Activated T-cell treated with anti-CD3 and anti-CD28 coated beads, Interleukin-2, amount 50 U/mL, for 24 hours (primary cell): ENCODE measurements at regions not wholly inside any gene's neighbourhood (a gene's known extent, or its start where the extent isn't known, plus 50 kb on each side); places are given as distances from the start of the nearest gene placed in this dataset.

Source experiments
- DNase-seq: peaks from one replicate; pipeline ENCODE4 v3.0.0-alpha.2; 2020
- H3K27ac Mint-ChIP-seq: 2 replicates; pipeline ENCODE4 v1.8.0; 2020; ENCODE audit warnings: mild to moderate bottlenecking, mixed read lengths
- H3K27me3 Mint-ChIP-seq: 2 replicates; pipeline ENCODE4 v1.8.0; 2020; ENCODE audit warnings: mixed read lengths
- H3K36me3 Mint-ChIP-seq: 2 replicates; pipeline ENCODE4 v1.8.0; 2020; ENCODE audit warnings: low read depth, mixed read lengths
- H3K4me1 Mint-ChIP-seq: 2 replicates; pipeline ENCODE4 v1.8.0; 2020; ENCODE audit warnings: low read depth, mixed read lengths
- H3K4me3 Mint-ChIP-seq: 2 replicates; pipeline ENCODE4 v1.8.0; 2020; ENCODE audit warnings: mild to moderate bottlenecking, moderate library complexity, mixed read lengths
- H3K9me3 Mint-ChIP-seq: 2 replicates; pipeline ENCODE4 v1.8.0; 2020; ENCODE audit warnings: mixed read lengths

DNA sequence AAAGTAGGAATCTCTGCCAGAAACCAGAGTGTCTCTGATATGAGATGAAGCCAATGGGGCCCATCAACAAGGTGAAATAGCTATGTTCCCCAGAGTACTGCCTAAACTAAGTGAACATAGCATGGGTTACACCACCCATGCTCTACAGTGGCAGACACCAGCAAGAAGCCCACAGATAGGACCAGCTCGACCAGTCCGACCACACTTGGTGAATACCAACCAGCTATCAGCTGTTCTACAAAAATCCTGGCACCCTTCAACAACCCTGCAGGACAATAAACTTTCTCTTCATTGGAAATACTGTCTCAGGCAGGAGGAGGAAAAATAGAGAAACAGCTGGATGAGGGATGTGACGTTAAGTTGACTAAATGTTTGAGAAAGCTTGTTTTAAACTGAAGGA lies 311.4 kb downstream of the EPM2A start:
- Mint-ChIP-seq H3K4me1 (no peaks in the 10 kb centered on the region), H3K4me3 (no peak overlapping the region), H3K27ac (no peak overlapping the region), H3K27me3 (peaks cover 2% of the 10 kb centered on the region), H3K9me3 (no peaks in the 10 kb centered on the region), H3K36me3 (no peaks in the 10 kb centered on the region)
- no peak for DNase-seq

DNA sequence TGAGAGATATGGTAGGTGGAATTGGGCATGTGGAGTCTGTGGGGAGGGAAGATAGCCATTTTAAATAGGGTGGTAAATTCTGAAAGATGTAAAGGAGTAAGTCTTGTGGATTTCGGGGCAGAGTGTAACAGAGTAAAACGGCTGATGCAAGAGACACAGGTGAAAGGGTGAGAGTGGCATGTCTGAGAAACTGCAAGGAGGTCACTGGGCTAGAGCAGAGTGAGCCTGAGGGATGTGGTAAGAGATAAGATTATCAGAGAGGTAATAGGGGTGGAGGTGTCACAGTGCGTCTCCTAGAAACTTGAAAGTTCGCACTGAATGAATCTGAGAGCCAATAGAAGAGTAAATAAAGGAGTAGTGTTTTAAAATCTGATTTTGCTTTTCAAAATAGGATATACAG lies 308.1 kb downstream of the EPM2A start:
- no peak for DNase-seq
- Mint-ChIP-seq H3K27me3 (peaks cover 2% of the 10 kb centered on the region), H3K9me3 (no peaks in the 10 kb centered on the region), H3K36me3 (no peaks in the 10 kb centered on the region), H3K4me3 (no peak overlapping the region), H3K4me1 (no peaks in the 10 kb centered on the region), H3K27ac (no peak overlapping the region)

- Mint-ChIP-seq H3K27me3 (no peaks in the 10 kb centered on the region), H3K4me3 (no peak overlapping the region), H3K4me1 (no peaks in the 10 kb centered on the region), H3K9me3 (no peaks in the 10 kb centered on the region), H3K36me3 (no peaks in the 10 kb centered on the region), H3K27ac (no peak overlapping the region)
- DNase-seq = no peak
Measured at GRCh38 chr6:145428706-145429105, 306.6 kb downstream of the EPM2A start.

DNA sequence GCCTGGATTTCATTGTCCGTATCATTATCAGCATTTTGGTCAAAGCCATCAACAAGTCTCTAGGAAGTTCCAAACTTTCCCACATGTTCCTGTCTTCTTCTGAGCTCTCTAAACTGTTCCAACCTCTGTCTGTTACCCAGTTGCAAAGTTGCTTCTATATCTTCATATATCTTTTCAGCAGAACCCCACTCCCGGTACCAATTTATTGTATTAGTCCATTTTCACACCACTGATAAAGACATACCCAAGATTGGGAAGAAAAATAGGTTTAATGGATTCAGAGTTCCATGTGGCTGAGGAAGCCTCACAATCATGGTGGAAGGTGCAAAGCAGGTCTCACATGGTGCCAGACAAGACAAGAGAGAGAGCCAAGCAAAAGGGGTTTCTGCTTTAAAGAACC lies 293.2 kb downstream of the EPM2A start:
- no peak for DNase-seq
- peaks cover 24% of the 10 kb centered on the region for H3K9me3 Mint-ChIP-seq
- H3K27me3 Mint-ChIP-seq = peaks cover 4% of the 10 kb centered on the region
- no peaks in the 10 kb centered on the region for H3K36me3 Mint-ChIP-seq
- H3K4me1 Mint-ChIP-seq = no peaks in the 10 kb centered on the region
- no peak overlapping the region for H3K4me3 Mint-ChIP-seq
- no peak overlapping the region for H3K27ac Mint-ChIP-seq

DNA sequence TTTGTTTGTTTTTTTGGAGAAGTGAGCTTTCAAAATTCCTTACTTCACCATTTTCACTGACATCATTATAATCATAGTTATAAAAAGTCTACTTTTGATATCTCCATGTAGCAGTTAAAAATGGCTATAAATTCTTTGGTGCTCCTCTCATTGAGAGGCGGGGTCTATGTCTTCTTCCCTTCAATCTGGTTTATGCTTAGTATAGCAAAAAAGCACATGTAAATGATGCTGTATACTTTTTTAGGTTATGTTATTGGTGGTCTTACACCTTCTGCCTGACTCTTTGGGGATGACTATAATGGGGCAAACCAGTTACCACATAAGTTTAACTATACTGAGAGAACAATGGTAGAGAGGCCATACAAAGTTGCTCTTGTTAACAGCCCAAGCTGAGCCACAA lies 289.6 kb downstream of the EPM2A start:
- Mint-ChIP-seq H3K36me3 (no peaks in the 10 kb centered on the region), H3K4me3 (no peak overlapping the region), H3K27ac (no peak overlapping the region), H3K27me3 (peaks cover 3% of the 10 kb centered on the region), H3K9me3 (peaks cover 22% of the 10 kb centered on the region), H3K4me1 (no peaks in the 10 kb centered on the region)
- no peak for DNase-seq

- Mint-ChIP-seq H3K4me3 (no peak overlapping the region), H3K27ac (no peak overlapping the region), H3K9me3 (peaks cover 7% of the 10 kb centered on the region), H3K27me3 (no peaks in the 10 kb centered on the region), H3K36me3 (no peaks in the 10 kb centered on the region), H3K4me1 (no peaks in the 10 kb centered on the region)
- DNase-seq = no peak
Measured at GRCh38 chr6:145451029-145451428, 284.3 kb downstream of the EPM2A start.

DNA sequence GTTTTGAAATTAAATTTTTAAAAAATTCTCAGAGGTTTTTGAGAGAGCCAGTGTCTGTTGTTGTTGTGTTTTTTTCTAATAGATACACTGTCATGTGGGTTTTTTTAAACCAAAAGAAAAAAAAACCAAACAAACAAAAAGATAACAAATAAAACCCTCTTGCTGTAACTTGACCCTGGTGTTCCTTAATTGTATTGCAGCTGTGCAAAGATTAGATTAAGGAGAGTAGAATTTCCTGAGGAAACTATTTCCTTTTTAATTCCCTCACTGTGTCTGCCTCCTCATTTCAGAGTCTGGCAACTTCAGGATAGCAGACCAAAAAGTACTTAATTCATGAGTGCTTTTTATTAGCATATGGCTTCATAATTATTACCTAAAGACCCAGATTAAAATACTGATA lies 281.9 kb downstream of the EPM2A start:
- H3K4me1 Mint-ChIP-seq = no peaks in the 10 kb centered on the region
- H3K4me3 Mint-ChIP-seq = no peak overlapping the region
- no peaks in the 10 kb centered on the region for H3K27me3 Mint-ChIP-seq
- H3K27ac Mint-ChIP-seq = no peak overlapping the region
- DNase-seq = no peak
- no peaks in the 10 kb centered on the region for H3K9me3 Mint-ChIP-seq
- H3K36me3 Mint-ChIP-seq = no peaks in the 10 kb centered on the region

GRCh38 chr6:145454006-145454405 lies 281.3 kb downstream of the EPM2A start:
- Mint-ChIP-seq H3K9me3 (no peaks in the 10 kb centered on the region), H3K36me3 (no peaks in the 10 kb centered on the region), H3K4me1 (no peaks in the 10 kb centered on the region)

DNA sequence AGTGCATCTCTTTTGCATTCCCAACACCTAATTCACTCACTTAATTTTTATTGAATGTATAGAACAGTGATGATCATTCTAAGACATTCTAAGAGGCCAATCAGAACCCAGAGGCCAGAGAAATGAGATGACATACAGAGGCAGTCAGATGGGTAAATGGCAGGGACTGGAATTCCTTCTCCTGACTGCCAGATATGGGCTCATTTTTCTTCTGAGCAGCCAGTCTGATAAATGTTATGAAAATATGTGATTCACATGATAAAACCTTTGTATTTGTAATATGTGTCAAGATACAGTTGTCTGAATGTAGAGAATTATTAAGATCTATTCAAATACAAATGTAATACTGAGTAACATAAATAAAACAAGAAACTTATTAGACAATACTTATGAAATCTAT lies 277.8 kb downstream of the EPM2A start:
- H3K4me3 Mint-ChIP-seq = no peak overlapping the region
- H3K27me3 Mint-ChIP-seq = no peaks in the 10 kb centered on the region
- H3K9me3 Mint-ChIP-seq = no peaks in the 10 kb centered on the region
- H3K4me1 Mint-ChIP-seq = no peaks in the 10 kb centered on the region
- no peaks in the 10 kb centered on the region for H3K36me3 Mint-ChIP-seq
- DNase-seq = no peak
- H3K27ac Mint-ChIP-seq = no peak overlapping the region

More at GRCh38 chr6:145454006-145454405, 281.3 kb downstream of the EPM2A start:
- no peaks in the 10 kb centered on the region for H3K27me3 Mint-ChIP-seq
- no peak overlapping the region for H3K27ac Mint-ChIP-seq
- no peak for DNase-seq
- no peak overlapping the region for H3K4me3 Mint-ChIP-seq

DNA sequence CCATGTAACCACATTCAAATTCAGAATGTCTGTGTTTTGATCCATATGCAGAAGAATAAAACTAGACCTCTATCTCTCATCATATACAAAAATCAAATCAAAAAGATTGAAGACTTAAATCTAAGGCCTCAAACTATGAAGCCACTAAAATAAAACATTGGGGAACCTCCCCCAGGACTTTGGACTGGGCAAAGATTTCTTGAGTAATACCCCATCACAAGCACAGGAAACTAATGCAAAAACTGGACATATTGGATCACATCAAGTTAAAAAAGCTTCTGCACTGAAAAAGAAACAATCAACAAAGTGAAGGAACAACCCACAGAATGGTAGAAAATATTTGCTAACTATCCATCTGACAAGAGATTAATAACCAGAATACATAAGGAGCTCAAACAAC lies 266.8 kb downstream of the EPM2A start:
- no peak for DNase-seq
- H3K4me3 Mint-ChIP-seq = no peak overlapping the region
- no peak overlapping the region for H3K27ac Mint-ChIP-seq
- no peaks in the 10 kb centered on the region for H3K4me1 Mint-ChIP-seq
- H3K27me3 Mint-ChIP-seq = no peaks in the 10 kb centered on the region
- peaks cover 5% of the 10 kb centered on the region for H3K9me3 Mint-ChIP-seq
- no peaks in the 10 kb centered on the region for H3K36me3 Mint-ChIP-seq

GRCh38 chr6:145469021-145469420 lies 266.3 kb downstream of the EPM2A start:
- Mint-ChIP-seq H3K4me1 (no peaks in the 10 kb centered on the region), H3K4me3 (no peak overlapping the region), H3K36me3 (no peaks in the 10 kb centered on the region), H3K27me3 (no peaks in the 10 kb centered on the region), H3K9me3 (peaks cover 5% of the 10 kb centered on the region), H3K27ac (no peak overlapping the region)
- DNase-seq = no peak

DNA sequence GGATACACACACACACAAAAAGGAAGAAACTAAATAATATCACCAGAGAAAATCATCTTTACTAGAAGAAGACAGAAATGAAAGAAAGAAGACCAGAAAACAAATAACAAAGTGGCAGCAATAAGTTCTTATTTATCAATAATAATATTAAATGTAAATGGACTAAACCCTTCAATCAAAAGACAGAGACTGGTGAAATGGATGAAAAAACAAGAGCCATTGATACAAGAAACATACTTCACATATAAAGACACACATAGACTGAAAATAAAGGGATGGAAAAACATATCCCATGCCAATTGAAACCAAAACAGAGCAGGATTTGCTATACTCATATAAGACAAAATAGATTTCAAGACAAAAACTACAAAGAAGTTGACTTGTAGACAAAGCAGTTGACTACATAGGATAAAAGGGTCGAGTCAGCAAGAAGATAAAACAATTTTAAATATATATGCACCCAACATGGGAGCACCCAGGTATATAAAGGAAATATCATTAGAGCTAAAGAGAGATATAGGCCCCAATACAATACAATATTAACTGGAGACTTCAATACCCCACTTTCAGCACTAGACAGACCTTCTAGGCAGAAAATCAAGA lies 259.4 kb downstream of the EPM2A start:
- Mint-ChIP-seq H3K4me1 (no peaks in the 10 kb centered on the region), H3K27me3 (no peaks in the 10 kb centered on the region), H3K4me3 (no peak overlapping the region), H3K27ac (no peak overlapping the region), H3K36me3 (no peaks in the 10 kb centered on the region), H3K9me3 (peaks cover 9% of the 10 kb centered on the region)
- no peak for DNase-seq

GRCh38 chr6:145480024-145480423 lies 255.3 kb downstream of the EPM2A start:
- Mint-ChIP-seq H3K36me3 (no peaks in the 10 kb centered on the region), H3K4me3 (no peak overlapping the region), H3K4me1 (no peaks in the 10 kb centered on the region), H3K27me3 (no peaks in the 10 kb centered on the region), H3K9me3 (peaks cover 5% of the 10 kb centered on the region), H3K27ac (no peak overlapping the region)
- no peak for DNase-seq

- no peak for DNase-seq
- Mint-ChIP-seq H3K36me3 (no peaks in the 10 kb centered on the region), H3K9me3 (no peaks in the 10 kb centered on the region), H3K4me3 (no peak overlapping the region), H3K27me3 (no peaks in the 10 kb centered on the region), H3K4me1 (no peaks in the 10 kb centered on the region), H3K27ac (no peak overlapping the region)
Measured at GRCh38 chr6:145483191-145483996, 251.9 kb downstream of the EPM2A start.

- Mint-ChIP-seq H3K27me3 (no peaks in the 10 kb centered on the region), H3K36me3 (no peaks in the 10 kb centered on the region)
Measured at GRCh38 chr6:145485288-145485687, 250.0 kb downstream of the EPM2A start.

More at GRCh38 chr6:145485288-145485687, 250.0 kb downstream of the EPM2A start:
- H3K4me1 Mint-ChIP-seq = no peaks in the 10 kb centered on the region
- no peak overlapping the region for H3K4me3 Mint-ChIP-seq
- H3K27ac Mint-ChIP-seq = no peak overlapping the region
- DNase-seq = no peak
- H3K9me3 Mint-ChIP-seq = no peaks in the 10 kb centered on the region
